GM18507 (cell line): ENCODE measurements at regions not wholly inside any gene's neighbourhood (a gene's known extent, or its start where the extent isn't known, plus 50 kb on each side); places are given as distances from the start of the nearest gene placed in this dataset.
"Not testable (repeated sequence)": the region's sequence is repeated elsewhere in the genome, so short reads cannot be mapped to it uniquely, and the experiment has no call there.

ENCODE experiments used
- DNase-seq: peaks from one replicate; pipeline ENCODE4 v3.0.0; 2011; ENCODE audit warnings: low read depth; ENCODE audit not compliant: insufficient read length; ENCODE audit errors: extremely low spot score
- FAIRE-seq: peaks from 2 replicates; lab custom pipeline; 2011; peaks lifted over from hg19 to GRCh38; lab: Jason Lieb, UNC

DNA sequence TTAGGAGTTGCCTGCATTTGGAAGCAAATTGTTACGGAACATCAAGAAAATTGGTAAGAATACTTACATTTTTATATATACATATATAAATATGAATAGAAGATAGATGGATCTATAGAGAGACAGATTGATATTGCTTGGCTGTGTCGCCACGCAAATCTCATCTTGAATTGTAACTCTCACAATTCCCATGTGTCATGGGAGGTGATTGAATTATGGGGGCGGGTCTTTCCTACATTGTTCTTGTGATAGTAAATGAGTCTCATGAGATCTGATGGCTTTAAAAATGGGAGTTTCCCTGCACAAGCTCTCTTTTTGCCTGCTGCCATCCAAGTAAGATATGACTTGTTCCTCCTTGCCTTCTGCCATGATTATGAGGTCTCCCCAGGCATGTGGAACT lies 180.8 kb upstream of the HEY2 start:
- DNase-seq, result no peak
- no peak for FAIRE-seq

DNA sequence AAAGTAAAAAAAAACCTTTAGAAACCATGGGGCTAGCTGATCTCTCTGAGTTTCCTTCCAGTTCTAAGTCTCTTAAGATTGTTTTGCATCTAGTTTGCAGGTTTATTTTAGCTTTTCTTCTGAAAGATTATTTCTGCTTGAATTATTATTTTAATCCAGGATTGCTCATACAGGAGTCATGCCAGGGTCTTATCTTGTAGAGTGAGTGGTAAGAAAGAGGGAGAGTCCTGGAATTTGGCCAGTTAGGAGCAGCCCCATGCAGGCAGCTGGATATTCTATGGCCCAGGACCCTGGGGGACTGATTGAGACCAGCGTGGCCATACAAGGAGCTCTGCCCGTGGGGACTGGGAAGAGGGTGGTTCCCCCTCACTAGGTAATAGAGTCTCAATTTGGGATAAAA lies 178.9 kb upstream of the HEY2 start:
- FAIRE-seq (no peak), DNase-seq (no peak)

DNA sequence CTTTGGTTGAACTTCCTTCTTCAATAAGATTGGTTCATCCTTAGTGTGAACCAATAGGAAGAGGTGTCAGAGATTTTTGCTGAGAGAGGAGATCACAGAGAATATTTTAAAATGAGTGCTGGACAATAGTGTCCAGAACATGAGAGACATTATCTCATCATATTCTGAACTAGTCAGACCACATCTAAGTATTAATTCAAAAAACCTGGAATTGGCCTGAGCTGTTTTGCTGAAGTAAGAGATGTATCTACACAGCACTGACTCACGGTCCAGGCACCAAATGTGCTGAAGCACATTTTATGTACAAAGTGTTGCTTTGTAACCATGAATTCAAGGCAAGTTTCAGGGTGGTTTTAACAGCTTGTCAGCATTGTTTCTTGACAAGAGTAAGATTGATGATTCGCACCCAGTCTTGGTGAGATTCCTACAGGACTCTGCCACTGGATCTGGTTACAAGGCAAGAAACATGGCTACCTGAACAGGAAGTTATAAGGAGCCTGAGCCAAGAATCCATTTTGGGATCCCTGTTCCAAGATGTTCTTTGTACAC lies 178.2 kb upstream of the HEY2 start:
- no peak for DNase-seq
- no peak for FAIRE-seq

DNA sequence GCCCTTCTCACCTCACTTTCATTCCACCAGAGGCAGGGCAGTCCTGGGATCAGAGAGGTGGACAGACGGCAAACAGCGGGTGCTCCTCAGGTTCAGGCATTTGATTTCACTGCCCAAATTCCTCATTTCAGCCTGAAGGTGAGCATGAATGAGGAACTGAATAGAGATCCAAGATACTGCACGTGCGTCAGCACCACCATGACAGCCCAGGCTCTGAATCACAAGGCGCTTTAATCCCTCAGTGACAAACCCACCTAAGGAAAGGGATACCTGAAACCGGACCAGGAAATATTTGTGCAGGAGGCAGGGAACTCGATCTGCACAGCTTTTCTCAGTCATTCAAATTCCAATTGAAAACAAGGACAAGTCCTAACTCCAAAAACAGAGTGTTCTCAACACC lies 174.8 kb upstream of the HEY2 start:
- no peak for FAIRE-seq
- DNase-seq, result no peak

DNA sequence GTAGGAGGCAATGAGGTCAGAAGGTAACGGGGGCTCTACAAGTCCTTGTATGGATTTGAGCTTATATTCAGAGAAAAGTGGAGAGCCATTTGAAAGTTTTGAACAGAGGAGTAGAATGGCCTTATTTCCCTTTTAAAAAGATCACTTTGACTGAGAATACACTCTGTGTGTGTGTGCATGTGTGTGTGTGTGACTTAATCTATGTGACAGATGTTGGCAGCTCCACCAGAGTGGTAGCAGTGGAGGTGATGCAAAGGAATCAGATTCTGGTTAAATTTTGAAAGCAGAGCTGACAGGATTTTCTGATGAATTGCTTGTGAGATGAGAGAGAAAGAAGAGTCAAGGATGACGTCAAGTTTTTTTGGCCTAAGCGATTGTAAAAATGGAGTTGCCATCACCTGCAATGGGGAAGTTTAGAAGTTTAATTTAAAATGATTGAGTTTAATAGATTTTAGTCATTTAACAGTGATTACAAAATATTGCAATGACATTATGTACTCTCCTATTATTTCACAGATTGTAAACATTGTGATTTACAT lies 172.2 kb upstream of the HEY2 start:
- DNase-seq (no peak), FAIRE-seq (no peak)

DNA sequence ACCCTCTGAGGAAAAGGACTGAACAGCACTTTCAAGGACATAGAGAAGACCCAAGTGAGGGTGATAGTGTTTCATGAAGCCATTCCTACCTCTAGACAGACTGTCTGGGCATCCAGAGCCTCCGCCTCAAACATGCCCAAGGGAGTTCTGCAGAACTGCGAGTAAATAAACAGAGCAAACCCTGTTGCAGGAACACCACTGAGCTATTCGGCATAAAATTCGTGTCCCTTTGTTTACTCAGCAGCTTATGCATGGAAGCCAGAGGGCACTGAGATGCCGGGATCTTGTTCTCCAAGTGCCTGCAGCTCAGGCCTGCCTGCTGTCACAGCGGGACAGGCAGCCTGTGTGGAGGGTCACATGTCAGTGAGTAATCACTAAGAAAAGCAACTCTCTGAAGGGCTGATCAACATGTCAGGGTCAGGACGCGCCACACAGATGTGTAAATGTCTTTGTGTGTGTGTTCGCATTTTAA lies 164.9 kb upstream of the HEY2 start:
- DNase-seq (no peak), FAIRE-seq (no peak)

DNA sequence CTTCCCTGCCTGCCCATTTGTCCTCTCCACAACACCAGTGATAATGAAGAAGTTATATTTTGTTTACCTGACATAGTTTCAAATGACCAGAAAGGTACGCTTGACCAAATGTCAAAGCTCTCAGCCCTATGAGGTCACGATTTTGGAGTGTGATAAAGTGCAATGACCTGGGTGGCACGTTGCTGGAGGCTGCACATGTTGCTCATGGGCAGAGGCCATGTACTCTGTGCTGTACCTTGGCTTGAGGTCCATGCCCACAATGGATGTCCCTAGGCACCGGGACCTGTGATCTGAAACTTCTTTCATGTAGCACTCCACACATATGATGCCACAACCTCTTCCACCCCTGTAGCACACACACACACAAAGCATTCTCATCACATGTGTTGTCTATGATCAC lies 164.0 kb upstream of the HEY2 start:
- FAIRE-seq, result no peak
- DNase-seq, result no peak

DNA sequence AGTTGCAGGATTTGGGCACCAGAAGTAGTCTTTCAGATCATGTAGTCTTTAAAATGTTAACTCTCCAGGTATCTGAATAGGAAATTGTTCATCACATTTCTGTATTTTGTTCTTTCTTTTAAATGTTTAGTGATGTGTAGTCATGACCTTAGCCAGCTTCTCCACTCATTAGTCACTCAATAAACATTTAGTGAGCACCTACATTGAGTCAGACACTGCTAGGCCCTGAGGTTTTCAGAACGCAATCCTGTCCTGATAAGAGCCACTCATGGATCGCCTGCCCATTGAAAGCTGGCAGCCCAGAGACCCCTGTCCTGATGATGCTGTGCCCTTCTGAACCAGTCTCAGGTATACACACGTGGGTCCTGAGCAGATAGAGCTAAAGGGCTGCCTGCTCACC lies 163.4 kb upstream of the HEY2 start:
- no peak for DNase-seq
- no peak for FAIRE-seq

DNA sequence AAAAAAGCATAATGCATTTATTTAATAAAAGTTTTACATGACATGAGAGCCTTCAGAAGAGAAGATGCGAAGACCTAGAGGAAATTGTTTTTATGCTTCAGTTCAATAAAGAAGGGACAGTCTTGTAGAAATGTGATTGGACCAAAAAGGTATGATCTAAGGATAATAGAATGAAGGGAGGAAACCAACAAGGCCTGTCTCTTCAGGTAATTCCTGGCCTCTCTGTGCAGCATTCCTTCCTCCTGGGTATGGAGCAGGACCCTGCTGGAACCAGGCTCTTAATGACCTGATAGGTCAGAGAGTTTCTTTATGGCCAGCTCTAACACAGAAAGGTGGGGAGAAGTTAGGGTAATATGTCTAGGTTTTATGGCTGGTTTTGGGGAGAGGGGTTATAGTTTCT lies 162.8 kb upstream of the HEY2 start:
- FAIRE-seq (no peak), DNase-seq (no peak)

DNA sequence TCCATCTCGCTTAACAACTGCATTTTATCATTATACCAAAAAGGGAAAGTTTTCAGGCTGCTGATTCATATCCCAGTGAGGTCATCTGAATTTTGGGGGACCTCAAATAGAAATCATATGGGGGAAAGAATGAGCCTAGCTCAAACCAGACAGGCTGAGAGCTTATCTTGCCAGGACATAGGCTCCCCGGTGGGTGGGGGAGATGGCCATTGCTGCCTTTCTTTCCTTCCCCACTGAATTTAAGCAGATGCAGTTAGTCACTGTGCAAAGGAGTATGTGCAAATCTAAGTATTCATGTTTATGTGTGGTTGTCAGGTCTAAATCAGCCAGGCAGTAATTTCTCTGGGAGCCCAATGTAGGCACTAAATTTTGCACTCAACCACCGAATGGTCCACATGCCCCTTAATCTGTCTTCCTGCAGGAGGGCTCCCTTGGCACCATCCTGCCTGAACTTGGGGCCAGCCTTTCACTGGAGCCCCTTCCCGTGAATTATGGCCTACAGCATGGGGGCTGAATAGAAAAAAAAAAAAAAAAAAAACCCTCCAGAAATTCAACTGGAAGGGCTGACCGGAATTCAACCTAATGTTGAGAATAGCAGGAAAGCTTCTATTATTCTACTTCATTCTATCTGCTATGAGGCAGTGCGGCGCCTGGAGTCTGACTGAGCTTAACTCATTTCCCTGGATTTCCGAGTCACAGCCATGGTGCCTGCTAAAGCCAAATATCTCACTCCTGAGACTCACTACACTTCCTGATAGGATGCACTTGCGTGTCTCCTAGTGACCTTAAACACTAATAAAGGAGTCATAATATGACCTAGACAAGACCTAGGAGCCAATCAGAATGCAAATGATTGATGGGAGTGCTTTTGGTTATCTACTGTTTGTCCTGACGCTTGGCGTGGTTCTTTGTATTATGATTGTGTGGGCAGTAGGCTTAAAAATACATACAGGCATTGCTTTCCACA lies 161.5 kb upstream of the HEY2 start:
- FAIRE-seq, result no peak
- DNase-seq, result no peak

DNA sequence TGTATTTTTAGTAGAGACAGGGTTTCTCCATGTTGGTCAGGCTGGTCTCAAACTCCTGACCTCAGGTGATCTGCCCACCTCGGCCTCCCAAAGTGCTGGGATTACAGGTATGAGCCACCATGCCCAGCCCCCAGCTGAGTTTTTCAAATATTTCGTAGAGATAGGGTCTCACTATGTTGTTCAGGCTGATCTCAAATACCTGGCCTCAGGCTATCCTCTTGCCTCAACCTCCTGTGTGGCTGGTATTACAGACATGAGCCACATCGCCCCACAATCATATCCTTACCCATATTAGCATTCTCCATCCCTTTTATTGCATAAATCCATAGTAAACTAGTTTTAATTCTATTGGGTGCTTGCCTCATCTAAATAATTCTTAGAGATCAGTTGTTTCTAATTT lies 157.6 kb upstream of the HEY2 start:
- FAIRE-seq, DNase-seq: not testable (repeated sequence)

DNA sequence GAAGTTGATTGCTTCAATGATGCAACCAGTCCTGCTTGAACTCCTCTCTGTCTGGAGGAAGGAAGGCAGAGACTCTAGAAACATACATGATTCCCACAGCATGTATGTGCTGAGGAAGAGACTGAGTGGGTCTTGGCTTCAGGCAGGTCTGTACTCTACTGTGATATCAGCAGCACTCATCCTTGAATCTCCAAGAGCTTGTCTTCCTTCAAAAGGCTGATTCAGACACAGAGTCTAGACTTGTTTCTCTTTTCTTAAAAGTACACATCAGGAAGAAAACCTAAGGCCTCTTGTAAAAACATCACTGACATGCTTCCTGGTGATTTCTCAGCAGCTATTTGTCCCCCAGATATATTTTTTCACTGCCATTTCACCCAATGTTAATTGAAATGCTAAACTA lies 155.7 kb upstream of the HEY2 start:
- DNase-seq, result no peak
- FAIRE-seq, result no peak

DNA sequence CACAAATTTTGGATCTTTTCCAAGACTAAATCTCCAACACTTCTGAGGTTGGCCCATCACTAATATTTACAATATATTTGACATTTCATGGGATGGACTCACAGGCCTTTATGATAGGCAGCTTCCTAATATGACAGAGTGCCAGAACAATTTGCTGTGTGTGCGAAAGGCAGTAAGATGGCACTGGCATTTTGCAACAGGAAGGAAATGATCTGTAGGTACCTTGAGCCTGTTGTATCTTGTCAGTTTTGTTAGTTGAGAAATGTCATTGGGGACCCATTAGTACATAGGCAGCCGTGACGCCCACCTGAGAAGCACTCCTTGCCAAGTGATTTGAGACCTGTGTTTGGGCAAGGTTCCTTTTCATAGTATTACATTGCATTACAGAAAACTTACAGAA lies 153.4 kb upstream of the HEY2 start:
- no peak for FAIRE-seq
- DNase-seq, result no peak

DNA sequence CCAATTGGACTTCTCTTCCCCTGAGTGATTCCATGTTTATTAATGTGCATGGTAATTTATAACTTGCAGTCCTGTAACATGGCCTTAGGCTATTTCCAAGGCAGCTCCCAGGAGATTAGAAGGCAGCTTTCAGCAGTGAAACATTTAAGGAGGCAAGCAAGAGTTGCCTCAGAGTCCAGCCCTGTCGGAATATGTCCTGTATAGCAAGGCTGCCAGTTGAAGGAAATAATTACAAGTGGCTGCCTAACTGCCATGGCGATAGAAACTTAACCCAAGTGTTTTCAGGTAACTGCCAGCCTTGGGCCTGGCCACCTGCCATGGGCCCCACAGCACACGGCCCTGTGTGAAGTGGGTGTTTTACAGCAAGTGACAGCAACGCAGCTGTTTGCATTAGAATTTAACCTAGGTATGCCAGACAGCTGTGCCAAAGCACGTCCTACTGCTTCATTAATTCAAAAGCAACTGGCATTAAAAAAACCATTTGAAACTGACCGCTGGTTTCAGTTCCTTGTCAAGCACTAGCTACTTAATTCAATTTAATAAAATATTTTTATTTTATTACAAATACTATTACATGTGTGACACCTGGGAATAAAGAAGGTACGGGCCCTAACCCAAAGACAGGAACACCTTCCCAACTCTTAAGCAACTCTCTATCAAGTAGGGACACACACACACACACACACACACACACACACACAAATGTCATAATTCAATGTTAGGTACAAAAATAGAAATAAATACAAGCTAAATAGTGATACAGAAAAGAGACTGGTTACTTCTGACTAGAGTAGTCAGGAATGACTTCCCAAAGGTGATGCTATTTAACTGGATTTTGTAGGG lies 151.8 kb upstream of the HEY2 start:
- DNase-seq, result no peak
- FAIRE-seq, result no peak

DNA sequence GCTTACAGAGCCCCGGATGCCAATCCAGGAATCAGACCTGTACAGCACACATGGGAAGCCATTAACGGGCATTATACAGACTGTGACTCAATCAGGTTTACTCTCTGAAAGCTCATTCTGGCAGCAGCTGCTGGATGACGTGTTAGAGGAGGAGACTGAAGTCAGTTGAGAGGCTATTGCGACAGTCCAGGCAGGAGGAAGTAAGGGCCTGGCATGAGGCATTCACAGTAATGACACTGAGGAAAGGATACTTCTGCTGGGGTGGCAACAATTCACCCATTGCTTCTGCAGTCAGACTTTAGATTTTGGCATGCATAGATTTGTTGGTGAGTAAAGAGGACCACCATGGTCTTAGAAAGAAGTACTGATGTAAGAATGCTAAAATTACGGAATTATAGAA lies 151.0 kb upstream of the HEY2 start:
- DNase-seq (no peak), FAIRE-seq (no peak)

DNA sequence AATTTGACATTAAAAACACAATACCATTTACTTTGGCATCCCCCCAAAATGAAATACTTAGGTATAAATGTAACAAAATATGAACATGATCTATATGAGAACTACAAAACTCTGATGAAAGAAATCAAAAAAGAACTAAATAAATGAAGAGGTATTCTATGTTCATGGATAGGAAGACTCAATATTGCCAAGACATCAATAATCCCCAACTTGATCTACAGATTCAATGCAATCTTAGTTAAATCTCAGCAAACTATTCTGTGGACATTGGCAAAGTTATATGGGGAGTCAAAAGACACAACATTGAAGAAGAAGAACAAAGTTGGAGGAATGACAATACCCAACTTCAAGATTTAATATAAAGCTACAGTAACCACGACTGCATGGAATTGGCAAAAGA lies 145.2 kb upstream of the HEY2 start:
- FAIRE-seq, result no peak
- DNase-seq, result no peak

DNA sequence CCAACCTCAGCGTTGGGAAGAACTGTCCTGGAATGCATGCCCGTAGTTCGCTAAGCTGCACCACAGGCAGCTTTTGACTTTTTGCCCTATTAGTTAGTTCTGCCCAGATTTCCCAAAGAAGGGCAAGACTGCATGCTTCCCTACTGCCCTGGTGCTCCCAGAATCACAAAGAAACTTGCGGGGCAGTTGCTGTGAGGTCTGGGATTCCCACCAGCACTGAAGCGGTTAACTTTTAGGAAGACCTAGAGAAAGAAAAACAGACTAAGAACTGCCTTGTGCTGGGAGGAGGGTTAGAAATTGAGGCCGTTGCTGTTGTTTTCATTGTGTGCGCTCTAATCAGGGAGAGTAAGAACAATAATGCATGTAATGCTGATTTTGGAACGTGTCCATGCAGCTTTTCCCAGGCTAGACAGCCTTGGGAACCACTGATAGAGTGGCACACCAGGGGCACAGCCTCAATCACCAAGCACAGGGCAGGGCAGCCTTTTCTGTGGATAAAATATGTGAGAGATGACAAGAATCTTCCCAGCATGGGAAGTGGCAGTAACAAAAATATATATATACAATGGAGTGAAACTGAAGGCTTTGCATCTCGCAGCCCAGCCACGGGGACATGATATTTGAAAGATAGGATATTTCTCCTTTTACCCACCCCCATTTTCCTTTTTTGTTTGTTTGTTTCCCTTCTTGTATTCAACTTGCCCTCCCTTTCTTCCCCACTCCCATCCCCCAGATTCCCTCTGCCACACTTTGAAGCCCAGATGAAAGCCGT lies 137.7 kb upstream of the HEY2 start:
- no peak for FAIRE-seq

DNA sequence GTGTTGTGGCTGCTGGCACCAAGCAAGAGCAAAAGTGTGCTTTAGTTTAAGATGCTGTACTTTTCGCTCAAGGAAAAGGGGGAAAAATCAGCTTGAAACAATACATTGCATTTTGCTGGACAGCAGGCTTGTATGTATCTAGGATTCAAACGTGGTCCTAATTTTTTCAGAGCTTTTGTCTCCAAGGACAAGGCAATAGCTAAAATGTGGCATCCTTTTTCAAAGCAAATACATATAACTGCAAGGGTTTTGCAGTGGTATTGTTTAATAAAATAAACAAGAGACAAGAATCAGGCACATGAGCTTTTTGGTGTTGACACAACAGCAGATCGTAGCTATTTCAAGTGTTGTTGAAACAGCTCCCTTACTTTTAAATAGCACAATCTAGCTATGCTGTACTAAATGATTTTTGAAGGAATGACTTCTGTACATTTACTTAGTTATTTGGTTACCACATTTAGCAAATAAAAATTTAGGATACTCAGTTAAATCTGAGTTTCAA lies 137.0 kb upstream of the HEY2 start:
- DNase-seq, result no peak
- no peak for FAIRE-seq

More for the DNA sequence above, 137.7 kb upstream of the HEY2 start:
- DNase-seq, result no peak

DNA sequence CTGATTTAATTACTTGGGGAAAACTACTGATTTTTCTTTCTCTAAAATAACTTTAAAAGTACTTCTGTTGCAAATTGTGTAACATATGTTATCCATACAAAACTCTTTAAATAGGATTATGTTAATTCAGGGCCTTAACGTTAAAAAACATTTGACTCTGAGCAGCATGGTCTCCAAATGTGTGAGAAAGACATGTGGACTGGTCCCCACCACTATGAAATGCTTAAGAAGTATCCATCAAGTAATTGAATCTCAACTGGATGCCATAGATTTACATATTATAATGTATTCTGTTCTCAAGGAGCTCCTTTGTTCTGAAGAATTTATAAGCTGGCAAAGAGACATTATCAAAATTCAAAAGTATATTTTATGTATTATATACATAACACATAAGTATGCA lies 130.8 kb upstream of the HEY2 start:
- DNase-seq (no peak), FAIRE-seq (no peak)
